NT2/D1 (cell line): ENCODE measurements at regions not wholly inside any gene's neighbourhood (a gene's known extent, or its start where the extent isn't known, plus 50 kb on each side); places are given as distances from the start of the nearest gene placed in this dataset.
"Not testable (repeated sequence)": the region's sequence is repeated elsewhere in the genome, so short reads cannot be mapped to it uniquely, and the experiment has no call there.

Experiments used
- DNase-seq: peaks from one replicate; pipeline ENCODE4 v3.0.0-alpha.2; 2011; ENCODE audit warnings: low read depth, low spot score
- H3K27me3 ChIP-seq: 2 replicates; pipeline ENCODE4 v1.6.0; 2011; ENCODE audit warnings: mild to moderate bottlenecking; ENCODE audit not compliant: insufficient read length, insufficient read depth
- H3K36me3 ChIP-seq: 2 replicates; pipeline ENCODE4 v1.6.1; 2011; ENCODE audit warnings: mild to moderate bottlenecking, low read length, mixed read lengths; ENCODE audit not compliant: insufficient read depth, insufficient read length
- H3K4me1 ChIP-seq: 2 replicates; pipeline ENCODE4 v1.5.1; 2011; ENCODE audit not compliant: insufficient read depth, insufficient read length
- H3K4me3 ChIP-seq: 2 replicates; pipeline ENCODE4 v1.5.1; 2011; ENCODE audit warnings: low read depth; ENCODE audit not compliant: insufficient read length
- H3K9ac ChIP-seq: 2 replicates; pipeline ENCODE4 v1.6.0; 2011; ENCODE audit warnings: low read depth; ENCODE audit not compliant: insufficient read length
- H3K9me3 ChIP-seq: 2 replicates; pipeline ENCODE4 v1.5.1; 2011; ENCODE audit warnings: mild to moderate bottlenecking, low read length; ENCODE audit not compliant: insufficient read depth
- SUZ12 ChIP-seq: IDR thresholded peaks from 2 replicates; pipeline ENCODE4 v1.6.1; 2011; ENCODE audit not compliant: insufficient read length, insufficient read depth; ENCODE audit errors: extremely low read depth
- YY1 ChIP-seq: IDR thresholded peaks from 2 replicates; pipeline ENCODE4 v1.6.1; 2011; ENCODE audit not compliant: insufficient read length, insufficient read depth
- ZNF274 ChIP-seq: IDR thresholded peaks from 2 replicates; pipeline ENCODE4 v1.6.1; 2011; ENCODE audit warnings: mild to moderate bottlenecking, low read depth, low read length

DNA sequence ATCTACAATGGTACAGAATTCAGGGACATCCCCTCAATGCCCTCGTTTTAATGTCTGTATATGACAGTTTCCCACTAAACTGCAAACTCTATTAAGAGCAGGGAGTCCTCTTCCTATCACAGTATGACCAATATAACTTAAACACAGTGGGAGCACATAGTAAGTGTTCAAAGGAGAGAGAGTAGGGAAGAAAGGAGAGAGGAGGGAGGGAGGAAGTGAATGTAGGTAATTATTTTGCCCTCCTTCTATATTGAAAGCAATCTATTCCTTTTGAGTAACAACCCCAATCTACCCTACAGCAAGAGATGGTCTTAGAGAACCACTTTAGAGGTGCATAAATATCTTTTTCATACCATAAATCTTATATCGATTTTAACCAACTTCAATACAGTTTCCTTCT is 121.4 kb downstream of the MRPL39 start:
- no peaks in the 10 kb centered on the region for H3K27me3 ChIP-seq
- H3K9ac ChIP-seq: no peak overlapping the region
- H3K9me3 ChIP-seq: peaks cover 26% of the 10 kb centered on the region
- H3K4me3 ChIP-seq: no peak overlapping the region
- H3K36me3 ChIP-seq: peaks cover 3% of the 10 kb centered on the region
- no peaks in the 10 kb centered on the region for H3K4me1 ChIP-seq
- DNase-seq: no peak
- TF ChIP-seq SUZ12: no peak
- no peak for TF ChIP-seq YY1
- no peak for TF ChIP-seq ZNF274

- Histone ChIP-seq H3K4me3 (no peak overlapping the region), H3K36me3 (peaks cover 3% of the 10 kb centered on the region), H3K9me3 (no peaks in the 10 kb centered on the region), H3K4me1 (no peaks in the 10 kb centered on the region), H3K27me3 (no peaks in the 10 kb centered on the region), H3K9ac (no peak overlapping the region)
- TF ChIP-seq ZNF274 (no peak), YY1 (no peak)
- DNase-seq: no peak
Measured at GRCh38 chr21:25467896-25468295, 139.4 kb downstream of the MRPL39 start.

GRCh38 chr21:25467071-25467470 is 140.2 kb downstream of the MRPL39 start:
- H3K4me3 ChIP-seq, DNase-seq: not testable (repeated sequence)

GRCh38 chr21:25466470-25466869 is 140.8 kb downstream of the MRPL39 start:
- Histone ChIP-seq H3K9me3 (no peaks in the 10 kb centered on the region), H3K4me3 (no peak overlapping the region), H3K4me1 (no peaks in the 10 kb centered on the region), H3K9ac (no peak overlapping the region), H3K36me3 (peaks cover 3% of the 10 kb centered on the region), H3K27me3 (no peaks in the 10 kb centered on the region)
- TF ChIP-seq SUZ12: no peak
- no peak for TF ChIP-seq ZNF274
- no peak for TF ChIP-seq YY1
- DNase-seq: no peak

More at GRCh38 chr21:25467071-25467470, 140.2 kb downstream of the MRPL39 start:
- H3K9ac ChIP-seq, H3K4me1 ChIP-seq, H3K9me3 ChIP-seq, H3K27me3 ChIP-seq, H3K36me3 ChIP-seq: not testable (repeated sequence)

DNA sequence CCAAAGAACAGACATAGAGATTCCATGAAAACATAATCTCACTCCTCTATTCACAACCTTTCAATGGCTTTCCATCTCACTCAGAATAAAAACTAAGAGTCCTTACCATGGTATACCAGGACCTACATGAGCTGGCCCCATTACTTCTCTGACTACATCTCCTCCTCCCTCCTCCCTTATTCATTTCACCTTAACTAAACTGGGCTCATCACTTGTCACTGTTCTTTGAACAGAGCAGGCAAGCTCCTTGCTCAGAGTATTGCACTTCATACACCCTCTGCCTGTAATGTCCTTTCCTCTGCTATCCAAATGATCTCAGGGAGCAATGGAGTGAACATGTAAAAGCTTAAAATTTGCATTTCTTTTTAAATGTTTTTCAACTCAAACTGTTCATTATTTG is 142.0 kb downstream of the MRPL39 start:
- Histone ChIP-seq H3K9me3 (no peaks in the 10 kb centered on the region), H3K4me3 (no peak overlapping the region), H3K9ac (no peak overlapping the region), H3K27me3 (no peaks in the 10 kb centered on the region), H3K36me3 (peaks cover 3% of the 10 kb centered on the region), H3K4me1 (no peaks in the 10 kb centered on the region)
- DNase-seq: no peak
- TF ChIP-seq SUZ12 (no peak), YY1 (no peak), ZNF274 (no peak)

DNA sequence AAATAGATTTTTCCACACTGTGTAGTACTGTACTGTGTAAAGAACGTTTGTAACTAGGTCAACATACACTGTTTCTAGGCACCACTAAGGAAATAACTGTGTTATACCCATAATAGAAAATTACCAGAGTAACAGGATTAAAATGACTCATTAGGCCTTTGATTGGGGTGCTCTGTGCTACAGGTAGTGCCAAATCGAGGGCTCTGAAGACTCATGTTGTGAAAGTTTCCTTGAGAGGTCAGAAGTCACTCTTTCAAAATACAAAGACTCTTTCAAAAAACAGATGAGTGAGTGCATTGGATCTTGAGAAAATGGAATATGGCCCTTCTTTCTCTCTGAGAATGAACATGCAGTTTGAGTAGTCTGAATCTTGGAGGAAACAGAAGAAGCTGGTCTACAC is 143.0 kb downstream of the MRPL39 start:
- Histone ChIP-seq H3K27me3 (no peaks in the 10 kb centered on the region), H3K4me3 (no peak overlapping the region), H3K9me3 (no peaks in the 10 kb centered on the region), H3K9ac (no peak overlapping the region), H3K36me3 (peaks cover 3% of the 10 kb centered on the region), H3K4me1 (no peaks in the 10 kb centered on the region)
- no peak for TF ChIP-seq ZNF274
- no peak for TF ChIP-seq YY1
- no peak for TF ChIP-seq SUZ12
- DNase-seq: no peak

- H3K36me3 ChIP-seq: no peaks in the 10 kb centered on the region
- H3K9me3 ChIP-seq: no peaks in the 10 kb centered on the region
- DNase-seq: no peak
- H3K4me3 ChIP-seq: no peak overlapping the region
- no peaks in the 10 kb centered on the region for H3K27me3 ChIP-seq
- no peak for TF ChIP-seq SUZ12
- no peak for TF ChIP-seq ZNF274
- TF ChIP-seq YY1: no peak
- H3K4me1 ChIP-seq: no peaks in the 10 kb centered on the region
- H3K9ac ChIP-seq: no peak overlapping the region
Measured at GRCh38 chr21:25462517-25462971, 144.7 kb downstream of the MRPL39 start.

- no peaks in the 10 kb centered on the region for H3K4me1 ChIP-seq
- H3K9ac ChIP-seq: no peak overlapping the region
- no peak for TF ChIP-seq SUZ12
- no peaks in the 10 kb centered on the region for H3K27me3 ChIP-seq
- no peaks in the 10 kb centered on the region for H3K9me3 ChIP-seq
- no peaks in the 10 kb centered on the region for H3K36me3 ChIP-seq
- H3K4me3 ChIP-seq: no peak overlapping the region
- DNase-seq: no peak
Measured at GRCh38 chr21:25461725-25462124, 145.6 kb downstream of the MRPL39 start.
